ENCODE measurements at regions not wholly inside any gene's neighbourhood (a gene's known extent, or its start where the extent isn't known, plus 50 kb on each side); places are given as distances from the start of the nearest gene placed in this dataset.

GRCh38 chr3:163175970-163176369, 1679.4 kb downstream of the OTOL1 start:
- TF ChIP-seq CTCF (IDR thresholded peaks at IDR 0.05; ENCODE audit: low read length) (no peak), EZH2 (IDR thresholded peaks at IDR 0.05; ENCODE audit: borderline replicate concordance, low read length) (no peak)
